ENCODE measurements at regions not wholly inside any gene's neighbourhood (a gene's known extent, or its start where the extent isn't known, plus 50 kb on each side); places are given as distances from the start of the nearest gene placed in this dataset.

- no peak for TF ChIP-seq MAX (IDR thresholded peaks at IDR 0.05)
- no peak for TF ChIP-seq CREB1 (IDR thresholded peaks at IDR 0.05; ENCODE audit: low read depth)
- TF ChIP-seq FOXM1 (IDR thresholded peaks at IDR 0.05; ENCODE audit: borderline replicate concordance, low read depth) = no peak
- no peak for TF ChIP-seq NFIC (IDR thresholded peaks at IDR 0.05)
- no peak for TF ChIP-seq RAD21 (IDR thresholded peaks at IDR 0.05; ENCODE audit: low read depth)
- TF ChIP-seq TCF12 (IDR thresholded peaks at IDR 0.05; ENCODE audit: low read depth) = no peak
- no peak for TF ChIP-seq TEAD4 (IDR thresholded peaks at IDR 0.05)
- TF ChIP-seq USF1 (IDR thresholded peaks at IDR 0.05) = no peak
- no peak for TF ChIP-seq ZBTB7A (IDR thresholded peaks at IDR 0.05; ENCODE audit: low read depth)
These were observed 269.5 kb upstream of the SESN3 start for GRCh38 chr11:95500466-95500865.

- TF ChIP-seq REST (IDR thresholded peaks at IDR 0.05; ENCODE audit: low read depth) (no peak), CEBPB (IDR thresholded peaks at IDR 0.05) (no peak), USF1 (IDR thresholded peaks at IDR 0.05) (no peak), MAX (IDR thresholded peaks at IDR 0.05) (no peak), RAD21 (IDR thresholded peaks at IDR 0.05; ENCODE audit: low read depth) (no peak), EGR1 (IDR thresholded peaks at IDR 0.05) (no peak), TEAD4 (IDR thresholded peaks at IDR 0.05) (no peak), CREB1 (IDR thresholded peaks at IDR 0.05; ENCODE audit: low read depth) (no peak), YY1 (IDR thresholded peaks at IDR 0.05; ENCODE audit: low read depth) (no peak), FOXM1 (IDR thresholded peaks at IDR 0.05; ENCODE audit: borderline replicate concordance, low read depth) (no peak), TAF1 (IDR thresholded peaks at IDR 0.05; ENCODE audit: low read depth) (no peak), EP300 (IDR thresholded peaks at IDR 0.05; ENCODE audit: borderline replicate concordance) (no peak), NFIC (IDR thresholded peaks at IDR 0.05) (no peak), ZBTB7A (IDR thresholded peaks at IDR 0.05; ENCODE audit: low read depth) (no peak), TCF12 (IDR thresholded peaks at IDR 0.05; ENCODE audit: low read depth) (no peak)
These were observed 268.6 kb upstream of the SESN3 start for GRCh38 chr11:95499516-95500135.

GRCh38 chr11:95498722-95499425 is 267.9 kb upstream of the SESN3 start:
- TF ChIP-seq EGR1 (IDR thresholded peaks at IDR 0.05) (no peak), EP300 (IDR thresholded peaks at IDR 0.05; ENCODE audit: borderline replicate concordance) (no peak), FOXM1 (IDR thresholded peaks at IDR 0.05; ENCODE audit: borderline replicate concordance, low read depth) (no peak), CREB1 (IDR thresholded peaks at IDR 0.05; ENCODE audit: low read depth) (no peak), CEBPB (IDR thresholded peaks at IDR 0.05) (no peak), TCF12 (IDR thresholded peaks at IDR 0.05; ENCODE audit: low read depth) (no peak), TEAD4 (IDR thresholded peaks at IDR 0.05) (peak; percentile 38; the same call in 1 of the 2 replicates), NFIC (IDR thresholded peaks at IDR 0.05) (no peak)

- no peak for TF ChIP-seq USF1 (IDR thresholded peaks at IDR 0.05)
- TF ChIP-seq MAX (IDR thresholded peaks at IDR 0.05) = no peak
- no peak for TF ChIP-seq EP300 (IDR thresholded peaks at IDR 0.05; ENCODE audit: borderline replicate concordance)
- no peak for TF ChIP-seq RAD21 (IDR thresholded peaks at IDR 0.05; ENCODE audit: low read depth)
- TF ChIP-seq TEAD4 (IDR thresholded peaks at IDR 0.05) = no peak
- TF ChIP-seq FOXM1 (IDR thresholded peaks at IDR 0.05; ENCODE audit: borderline replicate concordance, low read depth) = no peak
- no peak for TF ChIP-seq EGR1 (IDR thresholded peaks at IDR 0.05)
- no peak for TF ChIP-seq CREB1 (IDR thresholded peaks at IDR 0.05; ENCODE audit: low read depth)
- no peak for TF ChIP-seq ZBTB7A (IDR thresholded peaks at IDR 0.05; ENCODE audit: low read depth)
- TF ChIP-seq CEBPB (IDR thresholded peaks at IDR 0.05) = no peak
- no peak for TF ChIP-seq TAF1 (IDR thresholded peaks at IDR 0.05; ENCODE audit: low read depth)
- no peak for TF ChIP-seq YY1 (IDR thresholded peaks at IDR 0.05; ENCODE audit: low read depth)
- no peak for TF ChIP-seq NFIC (IDR thresholded peaks at IDR 0.05)
- TF ChIP-seq REST (IDR thresholded peaks at IDR 0.05; ENCODE audit: low read depth) = no peak
- no peak for TF ChIP-seq TCF12 (IDR thresholded peaks at IDR 0.05; ENCODE audit: low read depth)
These were observed 265.9 kb upstream of the SESN3 start for GRCh38 chr11:95496901-95497300.
